Keratinocyte (primary cell): ENCODE measurements at regions not wholly inside any gene's neighbourhood (a gene's known extent, or its start where the extent isn't known, plus 50 kb on each side); places are given as distances from the start of the nearest gene placed in this dataset.

Experiments
- EZH2 ChIP-seq: IDR thresholded peaks from one replicate; pipeline ENCODE4 v1.6.1; 2012; ENCODE audit warnings: inconsistent platforms, mild to moderate bottlenecking, low read length, moderate library complexity
- TF ChIP-seq, protein P1 (sequence below), 3 experiments: IDR thresholded peaks in 1 of 3; conservative IDR thresholded peaks in 1 of 3; optimal IDR thresholded peaks in 1 of 3; 2 replicates in 2 of 3; 3 replicates in 1 of 3; pipeline versions ENCODE3 to v1.5.1; 2011; ENCODE audit warnings: low read length in 3 of 3, mild to moderate bottlenecking in 3 of 3, moderate library complexity in 2 of 3, control low read depth in 1 of 3, inconsistent platforms in 1 of 3; ENCODE audit not compliant: insufficient read depth in 2 of 3; ENCODE audit errors: extremely low read depth in 1 of 3

DNA sequence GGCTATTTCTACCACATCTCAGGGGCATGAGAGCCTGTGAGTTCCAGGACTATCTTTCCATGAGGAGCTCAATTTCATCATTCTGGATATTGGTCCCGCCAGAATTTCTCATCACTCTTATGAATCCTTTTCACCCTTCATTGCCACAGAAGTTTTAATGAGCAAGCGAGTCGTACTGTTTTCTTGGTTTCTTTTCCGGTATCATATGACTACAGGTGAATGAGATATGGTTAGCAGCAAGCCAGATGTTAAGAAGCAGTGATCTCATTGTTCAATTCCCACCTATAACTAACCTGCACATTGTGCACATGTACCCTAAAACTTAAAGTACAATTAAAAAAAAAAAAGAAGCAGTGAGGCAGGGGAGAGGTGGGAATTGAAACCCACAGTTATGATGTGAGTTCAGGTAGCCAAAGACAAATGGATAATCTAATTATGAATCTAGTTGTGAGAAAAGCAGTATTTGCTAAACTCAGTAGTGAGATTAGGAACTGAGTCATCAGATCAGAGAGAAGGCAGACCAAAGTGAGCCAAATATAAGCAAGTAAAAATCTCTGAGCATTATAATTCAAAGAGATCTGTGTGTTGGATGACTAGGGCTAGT lies 78.0 kb upstream of the ELOVL5 start:
- TF ChIP-seq, protein P1, sequence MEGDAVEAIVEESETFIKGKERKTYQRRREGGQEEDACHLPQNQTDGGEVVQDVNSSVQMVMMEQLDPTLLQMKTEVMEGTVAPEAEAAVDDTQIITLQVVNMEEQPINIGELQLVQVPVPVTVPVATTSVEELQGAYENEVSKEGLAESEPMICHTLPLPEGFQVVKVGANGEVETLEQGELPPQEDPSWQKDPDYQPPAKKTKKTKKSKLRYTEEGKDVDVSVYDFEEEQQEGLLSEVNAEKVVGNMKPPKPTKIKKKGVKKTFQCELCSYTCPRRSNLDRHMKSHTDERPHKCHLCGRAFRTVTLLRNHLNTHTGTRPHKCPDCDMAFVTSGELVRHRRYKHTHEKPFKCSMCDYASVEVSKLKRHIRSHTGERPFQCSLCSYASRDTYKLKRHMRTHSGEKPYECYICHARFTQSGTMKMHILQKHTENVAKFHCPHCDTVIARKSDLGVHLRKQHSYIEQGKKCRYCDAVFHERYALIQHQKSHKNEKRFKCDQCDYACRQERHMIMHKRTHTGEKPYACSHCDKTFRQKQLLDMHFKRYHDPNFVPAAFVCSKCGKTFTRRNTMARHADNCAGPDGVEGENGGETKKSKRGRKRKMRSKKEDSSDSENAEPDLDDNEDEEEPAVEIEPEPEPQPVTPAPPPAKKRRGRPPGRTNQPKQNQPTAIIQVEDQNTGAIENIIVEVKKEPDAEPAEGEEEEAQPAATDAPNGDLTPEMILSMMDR (optimal IDR thresholded peaks at IDR 0.05 in 1 of 3, IDR thresholded peaks at IDR 0.05 in 1 of 3, conservative IDR thresholded peaks at IDR 0.05 in 1 of 3; ENCODE audit: extremely low read depth in 1 of 3, insufficient read depth in 2 of 3, low read length in 3 of 3): no peak
- no peak for TF ChIP-seq EZH2
